A673 (cell line): ENCODE measurements at regions not wholly inside any gene's neighbourhood (a gene's known extent, or its start where the extent isn't known, plus 50 kb on each side); places are given as distances from the start of the nearest gene placed in this dataset.

Source experiments
- BruUV-seq: library from RNA; stranded (reverse); fragments of 400-500 nt; replicated peaks from 2 replicates; lab custom pipeline; 2021; lab: Mats Ljungman, UMichigan
- CTCF ChIA-PET: fragments of 300-600 bp; sonication (Branson Sonifier 250); formaldehyde crosslinking; loops from one replicate; lab custom pipeline; 2022; ENCODE audit warnings: antibody characterized with exemption; lab: Charles Lee
- POLR2A ChIA-PET: fragments of 300-600 bp; sonication (Branson Sonifier 250); formaldehyde crosslinking; loops from one replicate; lab custom pipeline; 2022; ENCODE audit warnings: antibody characterized with exemption; ENCODE audit not compliant: low non-redundant PET; lab: Charles Lee
- DNase-seq: peaks from one replicate; pipeline ENCODE4 v3.0.0-alpha.2; 2015; ENCODE audit warnings: low spot score
- H3K27ac ChIP-seq: fragments of 200-600 bp; sonication (generic); 2 replicates; pipeline ENCODE4 v1.5.1; 2016; ENCODE audit warnings: mixed run types, low read depth, mild to moderate bottlenecking, mixed read lengths, antibody characterized with exemption, low read length; ENCODE audit not compliant: poor library complexity, severe bottlenecking
- H3K27me3 ChIP-seq: fragments of 200-600 bp; sonication (generic); replicated peaks from 2 replicates; pipeline ENCODE4 v1.6.1; 2017; ENCODE audit warnings: mixed run types, low read depth, mild to moderate bottlenecking, mixed read lengths, antibody characterized with exemption, low read length; ENCODE audit not compliant: insufficient read depth, poor library complexity
- H3K36me3 ChIP-seq: fragments of 200-600 bp; sonication (generic); 2 replicates; pipeline ENCODE4 v1.6.1; 2016; ENCODE audit warnings: mixed run types, mild to moderate bottlenecking, mixed read lengths, antibody characterized with exemption, low read length; ENCODE audit not compliant: insufficient read depth, poor library complexity, severe bottlenecking
- H3K4me1 ChIP-seq: fragments of 200-600 bp; sonication (generic); 2 replicates; pipeline ENCODE4 v1.6.1; 2017; ENCODE audit warnings: mixed run types, mild to moderate bottlenecking, mixed read lengths, antibody characterized with exemption, low read length; ENCODE audit not compliant: insufficient read depth, poor library complexity, severe bottlenecking
- H3K4me3 ChIP-seq: fragments of 200-600 bp; sonication (generic); 2 replicates; pipeline ENCODE4 v1.5.1; 2016; ENCODE audit warnings: low read depth, mixed run types, mild to moderate bottlenecking, mixed read lengths, low read length; ENCODE audit not compliant: poor library complexity, severe bottlenecking
- H3K9me3 ChIP-seq: fragments of 200-600 bp; sonication (generic); 2 replicates; pipeline ENCODE4 v1.6.1; 2016; ENCODE audit warnings: mixed run types, low read depth, mild to moderate bottlenecking, mixed read lengths, antibody characterized with exemption, low read length; ENCODE audit not compliant: poor library complexity, severe bottlenecking
- CTCF ChIP-seq: fragments of 300-800, 200-600 bp; sonication (generic); conservative IDR thresholded peaks from 2 replicates; pipeline ENCODE4 v1.5.1; 2017; ENCODE audit warnings: low read depth, mild to moderate bottlenecking, antibody characterized with exemption, low read length, moderate library complexity, mixed read lengths
- EZH2 ChIP-seq: fragments of 200-600 bp; sonication (generic); IDR thresholded peaks from 2 replicates; pipeline ENCODE4 v1.6.1; 2017; ENCODE audit warnings: borderline replicate concordance, low read depth, mild to moderate bottlenecking, mixed read lengths, antibody characterized with exemption, low read length; ENCODE audit not compliant: poor library complexity, severe bottlenecking
- intact Hi-C: fragments of 100-400 bp; cut with micrococcal nuclease; formaldehyde crosslinking; loops from one replicate; pipeline ENCODE4 v1.10.0; 2022; ENCODE audit not compliant: unreplicated experiment

- BruUV-seq: no TSS peak
- no peak for TF ChIP-seq EZH2
- TF ChIP-seq CTCF: no peak
- DNase-seq: peak; percentile 17
- intact Hi-C loops: no loop called here
- Histone ChIP-seq H3K4me1 (no peaks in the 10 kb centered on the region), H3K4me3 (no peak overlapping the region), H3K27me3 (no peaks in the 10 kb centered on the region), H3K9me3 (peaks cover 12% of the 10 kb centered on the region), H3K36me3 (no peaks in the 10 kb centered on the region), H3K27ac (no peak overlapping the region)
- ChIA-PET CTCF (no interaction called here), POLR2A (no interaction called here)
Observed at GRCh38 chr21:17949421-17949820, 130.3 kb upstream of the C21orf91 start.

- H3K27ac ChIP-seq: no peak overlapping the region
- no TSS peak for BruUV-seq
- no peak for DNase-seq
- TF ChIP-seq CTCF: no peak
- TF ChIP-seq EZH2: no peak
- peaks cover 12% of the 10 kb centered on the region for H3K9me3 ChIP-seq
- intact Hi-C loops: no loop called here
- no peaks in the 10 kb centered on the region for H3K4me1 ChIP-seq
- ChIA-PET CTCF (no interaction called here), POLR2A (no interaction called here)
- no peaks in the 10 kb centered on the region for H3K36me3 ChIP-seq
- no peaks in the 10 kb centered on the region for H3K27me3 ChIP-seq
- no peak overlapping the region for H3K4me3 ChIP-seq
Observed at GRCh38 chr21:17947531-17947930, 128.4 kb upstream of the C21orf91 start.

GRCh38 chr21:17931080-17931479 is 111.9 kb upstream of the C21orf91 start:
- H3K9me3 ChIP-seq: no peaks in the 10 kb centered on the region
- peak; percentile 24 for DNase-seq
- no peak overlapping the region for H3K4me3 ChIP-seq
- ChIA-PET CTCF (no interaction called here), POLR2A (no interaction called here)
- no peaks in the 10 kb centered on the region for H3K27me3 ChIP-seq
- H3K27ac ChIP-seq: no peak overlapping the region
- no peaks in the 10 kb centered on the region for H3K36me3 ChIP-seq
- TF ChIP-seq EZH2 (no peak), CTCF (peak; percentile 39)
- BruUV-seq: no TSS peak
- intact Hi-C loops: no loop called here
- H3K4me1 ChIP-seq: no peaks in the 10 kb centered on the region
